AG04449 (cell line): ENCODE measurements at regions not wholly inside any gene's neighbourhood (a gene's known extent, or its start where the extent isn't known, plus 50 kb on each side); places are given as distances from the start of the nearest gene placed in this dataset.
"Not testable (repeated sequence)": the region's sequence is repeated elsewhere in the genome, so short reads cannot be mapped to it uniquely, and the experiment has no call there.

Source experiments
- CTCF ChIA-PET: fragments of 350-600 bp; formaldehyde crosslinking; extraction: SDS; loops from one replicate; lab custom pipeline; 2021; ENCODE audit warnings: antibody characterized with exemption; lab: Yijun Ruan, JAX
- POLR2A ChIA-PET: fragments of 400-600, 350-600 bp; formaldehyde crosslinking; extraction: SDS; loops from one replicate; lab custom pipeline; 2020; ENCODE audit warnings: antibody characterized with exemption, inconsistent platforms; lab: Yijun Ruan, JAX
- DNase-seq: peaks from one replicate; pipeline ENCODE4 v3.0.0-alpha.2; 2010; ENCODE audit warnings: low read depth, low spot score
- H3K4me3 ChIP-seq: 2 replicates; pipeline ENCODE4 v1.5.1; 2011; ENCODE audit warnings: low read depth, mild to moderate bottlenecking, control low read depth, low read length
- CTCF ChIP-seq: IDR thresholded peaks from one replicate; pipeline ENCODE4 v1.5.1; 2011; ENCODE audit warnings: mild to moderate bottlenecking, moderate library complexity, low read length, control low read depth, inconsistent platforms; ENCODE audit not compliant: insufficient read depth; ENCODE audit errors: missing control alignments

- CTCF ChIA-PET = no interaction called here
- H3K4me3 ChIP-seq = no peak overlapping the region
- no peak for DNase-seq
- no peak for TF ChIP-seq CTCF
- POLR2A ChIA-PET = no interaction called here
These were observed 576.5 kb upstream of the EDIL3 start for GRCh38 chr5:84961193-84961592.

- DNase-seq = no peak
- no peak for TF ChIP-seq CTCF
- ChIA-PET POLR2A (no interaction called here), CTCF (no interaction called here)
- H3K4me3 ChIP-seq = no peak overlapping the region
These were observed 577.2 kb upstream of the EDIL3 start for GRCh38 chr5:84961903-84962302.

- DNase-seq = no peak
- POLR2A ChIA-PET = no interaction called here
- no peak for TF ChIP-seq CTCF
- no peak overlapping the region for H3K4me3 ChIP-seq
- CTCF ChIA-PET = interaction anchor here (1.6 kb wide), 1 partner anchor 1271 kb away, joined by 4 read pairs; no protein-coding TSS in a partner anchor
These were observed 598.4 kb upstream of the EDIL3 start for GRCh38 chr5:84983093-84983492.

GRCh38 chr5:84985148-84985547 is 600.5 kb upstream of the EDIL3 start:
- no peak for DNase-seq
- no peak overlapping the region for H3K4me3 ChIP-seq
- TF ChIP-seq CTCF = no peak
- ChIA-PET POLR2A (no interaction called here), CTCF (no interaction called here)

GRCh38 chr5:84986688-84987087 is 602.0 kb upstream of the EDIL3 start:
- CTCF ChIA-PET = no interaction called here
- POLR2A ChIA-PET = no interaction called here
- no peak for TF ChIP-seq CTCF
- no peak for DNase-seq
- H3K4me3 ChIP-seq = no peak overlapping the region

GRCh38 chr5:85000671-85001070 is 616.0 kb upstream of the EDIL3 start:
- TF ChIP-seq CTCF = no peak
- no peak for DNase-seq
- ChIA-PET POLR2A (no interaction called here), CTCF (no interaction called here)
- H3K4me3 ChIP-seq = no peak overlapping the region

- DNase-seq, H3K4me3 ChIP-seq, CTCF ChIA-PET, POLR2A ChIA-PET: not testable (repeated sequence)
These were observed 617.3 kb upstream of the EDIL3 start for GRCh38 chr5:85002026-85002425.
